NT2/D1 (cell line): ENCODE measurements at regions not wholly inside any gene's neighbourhood (a gene's known extent, or its start where the extent isn't known, plus 50 kb on each side); places are given as distances from the start of the nearest gene placed in this dataset.

ENCODE experiments used
- SUZ12 ChIP-seq: IDR thresholded peaks from 2 replicates; pipeline ENCODE4 v1.6.1; 2011; ENCODE audit not compliant: insufficient read length, insufficient read depth; ENCODE audit errors: extremely low read depth
- ZNF274 ChIP-seq: IDR thresholded peaks from 2 replicates; pipeline ENCODE4 v1.6.1; 2011; ENCODE audit warnings: mild to moderate bottlenecking, low read depth, low read length

GRCh38 chr13:61010358-61010757 is 405.3 kb downstream of the PCDH20 start:
- TF ChIP-seq SUZ12 (no peak), ZNF274 (no peak)
